ENCODE measurements at regions not wholly inside any gene's neighbourhood (a gene's known extent, or its start where the extent isn't known, plus 50 kb on each side); places are given as distances from the start of the nearest gene placed in this dataset.

- TF ChIP-seq TEAD4 (IDR thresholded peaks at IDR 0.05) (no peak), TAF1 (IDR thresholded peaks at IDR 0.05; ENCODE audit: low read depth) (no peak), USF1 (IDR thresholded peaks at IDR 0.05) (no peak), RAD21 (IDR thresholded peaks at IDR 0.05; ENCODE audit: low read depth) (no peak), ZBTB7A (IDR thresholded peaks at IDR 0.05; ENCODE audit: low read depth) (no peak), REST (IDR thresholded peaks at IDR 0.05; ENCODE audit: low read depth) (no peak), CREB1 (IDR thresholded peaks at IDR 0.05; ENCODE audit: low read depth) (no peak), MAX (IDR thresholded peaks at IDR 0.05) (no peak), CEBPB (IDR thresholded peaks at IDR 0.05) (no peak), EP300 (IDR thresholded peaks at IDR 0.05; ENCODE audit: borderline replicate concordance) (no peak), TCF12 (IDR thresholded peaks at IDR 0.05; ENCODE audit: low read depth) (no peak), FOXM1 (IDR thresholded peaks at IDR 0.05; ENCODE audit: borderline replicate concordance, low read depth) (no peak)
Observed at GRCh38 chr17:11122908-11123307, 118.1 kb upstream of the SHISA6 start.
